Activated CD4-positive, alpha-beta memory T cell treated with anti-CD3 and anti-CD28 coated beads, Interleukin-2, amount 10 ng/mL, durations not matched to agents 7 days and 5 days (primary cell): ENCODE measurements at regions not wholly inside any gene's neighbourhood (a gene's known extent, or its start where the extent isn't known, plus 50 kb on each side); places are given as distances from the start of the nearest gene placed in this dataset.

Experiments used
- CTCF ChIA-PET: fragments of 350-600 bp; sonication (Branson Sonifier 250); formaldehyde crosslinking; loops from one replicate; lab custom pipeline; 2021; ENCODE audit warnings: antibody characterized with exemption, inconsistent platforms; lab: Charles Lee
- POLR2A ChIA-PET: fragments of 350-600 bp; sonication (Branson Sonifier 250); formaldehyde crosslinking; loops from one replicate; lab custom pipeline; 2021; ENCODE audit warnings: antibody characterized with exemption; lab: Charles Lee
- DNase-seq: peaks from one replicate; pipeline ENCODE4 v3.0.0-alpha.2; 2020
- H3K27ac Mint-ChIP-seq: one replicate; pipeline ENCODE4 v1.8.0; 2021; ENCODE audit warnings: mild to moderate bottlenecking, mixed read lengths
- H3K27me3 Mint-ChIP-seq: one replicate; pipeline ENCODE4 v1.8.0; 2021; ENCODE audit warnings: mixed read lengths
- H3K36me3 Mint-ChIP-seq: one replicate; pipeline ENCODE4 v1.8.0; 2021; ENCODE audit warnings: low read depth, mixed read lengths
- H3K4me1 Mint-ChIP-seq: one replicate; pipeline ENCODE4 v1.8.0; 2021; ENCODE audit warnings: mixed read lengths
- H3K4me3 Mint-ChIP-seq: one replicate; pipeline ENCODE4 v1.8.0; 2021; ENCODE audit warnings: mild to moderate bottlenecking, mixed read lengths
- H3K9me3 Mint-ChIP-seq: one replicate; pipeline ENCODE4 v1.8.0; 2021; ENCODE audit warnings: mixed read lengths

DNA sequence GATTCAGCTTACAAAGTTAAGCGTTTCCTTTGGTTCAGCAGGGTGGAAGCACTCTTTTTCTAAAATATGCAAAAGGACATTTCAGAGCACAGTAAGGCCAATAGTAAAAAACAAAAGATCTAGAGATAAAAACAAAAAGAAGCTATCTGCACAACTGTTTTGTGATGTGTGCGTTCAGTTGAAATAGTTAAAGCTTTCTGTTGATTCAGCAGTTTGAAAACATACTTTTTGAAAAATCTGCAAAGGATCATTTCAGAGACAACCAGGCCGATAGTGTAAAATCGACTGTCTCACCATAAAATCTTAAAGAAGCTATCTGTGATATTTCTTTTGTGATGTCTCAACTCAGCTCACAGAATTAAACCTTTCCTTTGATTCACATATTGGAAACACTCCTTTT, 300.0 kb upstream of the ALG10B start:
- DNase-seq, result no peak
- ChIA-PET POLR2A (no interaction called here), CTCF (no interaction called here)
- Mint-ChIP-seq H3K36me3 (no peaks in the 10 kb centered on the region), H3K4me1 (no peaks in the 10 kb centered on the region), H3K4me3 (no peak overlapping the region), H3K27me3 (no peaks in the 10 kb centered on the region), H3K27ac (no peak overlapping the region), H3K9me3 (peaks cover 6% of the 10 kb centered on the region)

DNA sequence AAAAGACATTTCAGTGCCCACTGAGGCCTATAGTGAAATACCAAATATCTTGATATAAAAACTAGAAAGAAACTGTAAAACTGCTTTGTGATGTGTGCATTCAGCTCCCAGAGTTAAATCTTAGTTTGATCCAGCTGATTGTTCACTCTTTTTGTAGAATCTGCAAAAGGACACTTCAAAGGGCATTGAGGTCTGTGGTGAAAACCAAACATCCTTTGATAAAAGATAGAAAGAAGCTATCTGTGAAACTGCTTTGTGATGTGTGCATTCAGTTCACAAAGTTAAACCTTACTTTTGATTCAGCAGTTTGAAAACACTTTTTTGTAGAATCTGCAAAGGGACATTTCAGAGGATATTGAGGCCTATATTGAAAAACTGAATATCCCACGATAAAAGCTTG, 290.7 kb upstream of the ALG10B start:
- no peaks in the 10 kb centered on the region for H3K36me3 Mint-ChIP-seq
- no peak overlapping the region for H3K27ac Mint-ChIP-seq
- CTCF ChIA-PET, result no interaction called here
- no peak overlapping the region for H3K4me3 Mint-ChIP-seq
- peaks cover 9% of the 10 kb centered on the region for H3K9me3 Mint-ChIP-seq
- no peaks in the 10 kb centered on the region for H3K4me1 Mint-ChIP-seq
- DNase-seq, result no peak
- no peaks in the 10 kb centered on the region for H3K27me3 Mint-ChIP-seq
- POLR2A ChIA-PET, result no interaction called here

GRCh38 chr12:38053113-38053512, 263.5 kb upstream of the ALG10B start:
- Mint-ChIP-seq H3K4me1 (no peaks in the 10 kb centered on the region), H3K36me3 (no peaks in the 10 kb centered on the region)
- CTCF ChIA-PET, result no interaction called here

GRCh38 chr12:38053655-38054464, 262.7 kb upstream of the ALG10B start:
- Mint-ChIP-seq H3K27me3 (no peaks in the 10 kb centered on the region), H3K4me3 (no peak overlapping the region), H3K27ac (no peak overlapping the region), H3K9me3 (peaks cover 32% of the 10 kb centered on the region), H3K36me3 (no peaks in the 10 kb centered on the region), H3K4me1 (no peaks in the 10 kb centered on the region)
- DNase-seq, result no peak
- POLR2A ChIA-PET, result no interaction called here
- CTCF ChIA-PET, result no interaction called here

More at GRCh38 chr12:38053113-38053512, 263.5 kb upstream of the ALG10B start:
- Mint-ChIP-seq H3K27me3 (no peaks in the 10 kb centered on the region), H3K4me3 (no peak overlapping the region), H3K27ac (no peak overlapping the region), H3K9me3 (peaks cover 39% of the 10 kb centered on the region)
- DNase-seq, result no peak
- POLR2A ChIA-PET, result no interaction called here

GRCh38 chr12:38056701-38057689, 259.6 kb upstream of the ALG10B start:
- Mint-ChIP-seq H3K9me3 (peaks cover 30% of the 10 kb centered on the region), H3K27me3 (no peaks in the 10 kb centered on the region), H3K36me3 (no peaks in the 10 kb centered on the region), H3K4me1 (no peaks in the 10 kb centered on the region), H3K4me3 (no peak overlapping the region), H3K27ac (no peak overlapping the region)
- POLR2A ChIA-PET, result no interaction called here
- CTCF ChIA-PET, result no interaction called here
- no peak for DNase-seq

GRCh38 chr12:38099686-38100085, 216.9 kb upstream of the ALG10B start:
- ChIA-PET POLR2A (no interaction called here), CTCF (no interaction called here)

GRCh38 chr12:38101753-38102152, 214.8 kb upstream of the ALG10B start:
- Mint-ChIP-seq H3K27me3 (no peaks in the 10 kb centered on the region), H3K36me3 (no peaks in the 10 kb centered on the region), H3K4me3 (no peak overlapping the region), H3K9me3 (peaks cover 8% of the 10 kb centered on the region), H3K27ac (no peak overlapping the region), H3K4me1 (no peaks in the 10 kb centered on the region)
- no peak for DNase-seq
- ChIA-PET CTCF (no interaction called here), POLR2A (no interaction called here)

More at GRCh38 chr12:38099686-38100085, 216.9 kb upstream of the ALG10B start:
- Mint-ChIP-seq H3K4me1 (no peaks in the 10 kb centered on the region), H3K27me3 (no peaks in the 10 kb centered on the region), H3K9me3 (peaks cover 10% of the 10 kb centered on the region), H3K4me3 (no peak overlapping the region), H3K27ac (no peak overlapping the region), H3K36me3 (no peaks in the 10 kb centered on the region)
- no peak for DNase-seq

DNA sequence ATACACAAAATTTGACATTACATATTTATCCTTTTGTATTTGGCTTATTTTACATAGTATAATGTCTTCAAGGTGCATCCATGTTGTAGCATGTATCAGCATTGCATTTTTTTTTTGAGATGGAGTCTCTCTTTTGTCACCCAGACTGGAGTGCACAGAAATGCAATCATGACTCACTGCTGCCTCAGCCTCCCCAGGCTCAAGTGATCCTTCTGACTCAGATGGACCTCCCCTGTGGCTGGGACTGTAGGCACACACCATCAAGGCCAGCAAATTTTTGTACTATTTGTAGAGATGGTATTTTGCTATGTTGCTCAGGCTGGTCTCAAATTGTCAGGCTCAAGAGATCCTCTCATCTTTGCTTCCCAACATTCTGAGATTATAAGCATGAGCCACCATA, 214.4 kb upstream of the ALG10B start:
- Mint-ChIP-seq H3K4me1 (no peaks in the 10 kb centered on the region), H3K27ac (no peak overlapping the region), H3K27me3 (no peaks in the 10 kb centered on the region), H3K4me3 (no peak overlapping the region), H3K9me3 (peaks cover 8% of the 10 kb centered on the region), H3K36me3 (no peaks in the 10 kb centered on the region)
- ChIA-PET POLR2A (no interaction called here), CTCF (no interaction called here)
- no peak for DNase-seq

- ChIA-PET CTCF (no interaction called here), POLR2A (no interaction called here)
- no peaks in the 10 kb centered on the region for H3K27me3 Mint-ChIP-seq
- no peak for DNase-seq
- H3K9me3 Mint-ChIP-seq, result no peaks in the 10 kb centered on the region
- H3K36me3 Mint-ChIP-seq, result no peaks in the 10 kb centered on the region
- H3K4me3 Mint-ChIP-seq, result no peak overlapping the region
- no peak overlapping the region for H3K27ac Mint-ChIP-seq
- H3K4me1 Mint-ChIP-seq, result no peaks in the 10 kb centered on the region
Observed at GRCh38 chr12:38110026-38110699, 206.4 kb upstream of the ALG10B start.

- Mint-ChIP-seq H3K36me3 (no peaks in the 10 kb centered on the region), H3K4me1 (no peaks in the 10 kb centered on the region), H3K27me3 (no peaks in the 10 kb centered on the region), H3K4me3 (no peak overlapping the region), H3K9me3 (peaks cover 5% of the 10 kb centered on the region), H3K27ac (no peak overlapping the region)
- ChIA-PET CTCF (no interaction called here), POLR2A (no interaction called here)
- no peak for DNase-seq
Observed at GRCh38 chr12:38113991-38114390, 202.6 kb upstream of the ALG10B start.

GRCh38 chr12:38116968-38117367, 199.6 kb upstream of the ALG10B start:
- Mint-ChIP-seq H3K27me3 (no peaks in the 10 kb centered on the region), H3K36me3 (no peaks in the 10 kb centered on the region), H3K4me3 (no peak overlapping the region), H3K27ac (no peak overlapping the region), H3K4me1 (no peaks in the 10 kb centered on the region), H3K9me3 (peaks cover 8% of the 10 kb centered on the region)
- DNase-seq, result no peak
- CTCF ChIA-PET, result no interaction called here
- POLR2A ChIA-PET, result no interaction called here

- Mint-ChIP-seq H3K27me3 (no peaks in the 10 kb centered on the region), H3K4me3 (no peak overlapping the region), H3K9me3 (peaks cover 8% of the 10 kb centered on the region), H3K4me1 (no peaks in the 10 kb centered on the region), H3K27ac (no peak overlapping the region), H3K36me3 (no peaks in the 10 kb centered on the region)
- no peak for DNase-seq
- ChIA-PET CTCF (no interaction called here), POLR2A (no interaction called here)
Observed at GRCh38 chr12:38118632-38119031, 197.9 kb upstream of the ALG10B start.

DNA sequence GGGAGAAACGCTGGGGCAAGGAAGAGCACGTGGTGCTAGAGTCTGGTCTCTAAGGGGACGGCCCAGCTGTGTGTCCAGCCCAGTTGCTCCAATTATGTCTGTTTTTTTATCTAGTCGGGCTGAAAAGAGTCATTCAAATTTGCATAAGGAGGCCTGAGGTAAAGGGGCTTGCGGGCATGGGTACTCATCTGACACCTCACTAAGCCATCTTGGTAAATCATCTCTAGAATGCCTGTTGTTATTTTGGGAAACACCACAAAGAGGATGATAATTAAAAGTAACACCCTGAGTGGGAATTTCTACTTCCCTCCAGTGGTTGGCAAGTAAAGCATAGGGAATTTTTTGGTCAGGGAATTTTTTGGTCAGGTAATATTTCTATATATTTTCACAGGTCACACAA, 196.1 kb upstream of the ALG10B start:
- Mint-ChIP-seq H3K27me3 (no peaks in the 10 kb centered on the region), H3K9me3 (peaks cover 11% of the 10 kb centered on the region), H3K36me3 (no peaks in the 10 kb centered on the region), H3K4me1 (no peaks in the 10 kb centered on the region), H3K4me3 (no peak overlapping the region), H3K27ac (no peak overlapping the region)
- ChIA-PET CTCF (no interaction called here), POLR2A (no interaction called here)
- DNase-seq, result no peak
